ENCODE measurements at regions not wholly inside any gene's neighbourhood (a gene's known extent, or its start where the extent isn't known, plus 50 kb on each side); places are given as distances from the start of the nearest gene placed in this dataset.

GRCh38 chr2:134142341-134142738 is 111.5 kb upstream of the MGAT5 start:
- no peaks in the 10 kb centered on the region for H3K27me3 ChIP-seq (replicated peaks; ENCODE audit: control insufficient read depth, insufficient read depth, low read length)
- H3K4me1 ChIP-seq = no peaks in the 10 kb centered on the region
- Mint-ChIP-seq H3K27ac (ENCODE audit: unreplicated experiment) (no peak overlapping the region), H3K4me3 (ENCODE audit: unreplicated experiment) (no peak overlapping the region), H3K27me3 (ENCODE audit: insufficient read depth, unreplicated experiment) (no peaks in the 10 kb centered on the region), H3K9me3 (ENCODE audit: unreplicated experiment) (no peaks in the 10 kb centered on the region), H3K4me1 (ENCODE audit: low read depth, unreplicated experiment) (peaks cover 11% of the 10 kb centered on the region), H3K36me3 (ENCODE audit: insufficient read depth, unreplicated experiment) (no peaks in the 10 kb centered on the region)
- TF ChIP-seq CTCF (IDR thresholded peaks at IDR 0.05; ENCODE audit: insufficient read depth in 1 of 2, low read depth in 1 of 2, low read length in 1 of 2, severe bottlenecking in 1 of 2, unreplicated experiment in 1 of 2) = no peak
- ChIA-PET CTCF (no interaction called here), POLR2A (no interaction called here)
- intact Hi-C loops (cut with micrococcal nuclease; ENCODE audit: unreplicated experiment) = loop anchor here (1.0 kb wide), 1 partner anchor 18 kb away; no protein-coding TSS in a partner anchor
- no peak for DNase-seq
- H3K9me3 ChIP-seq = no peaks in the 10 kb centered on the region
- H3K36me3 ChIP-seq (ENCODE audit: control insufficient read depth, insufficient read depth, low read length) = no peaks in the 10 kb centered on the region
- H3K4me3 ChIP-seq (ENCODE audit: low read depth, low read length) = no peak overlapping the region
- no TSS peak for BruUV-seq (replicated peaks)

GRCh38 chr2:134142903-134143302 is 111.0 kb upstream of the MGAT5 start:
- Mint-ChIP-seq H3K9me3 (ENCODE audit: unreplicated experiment) (no peaks in the 10 kb centered on the region), H3K27ac (ENCODE audit: unreplicated experiment) (no peak overlapping the region), H3K36me3 (ENCODE audit: insufficient read depth, unreplicated experiment) (no peaks in the 10 kb centered on the region), H3K4me1 (ENCODE audit: low read depth, unreplicated experiment) (peaks cover 11% of the 10 kb centered on the region), H3K4me3 (ENCODE audit: unreplicated experiment) (no peak overlapping the region), H3K27me3 (ENCODE audit: insufficient read depth, unreplicated experiment) (no peaks in the 10 kb centered on the region)
- Histone ChIP-seq H3K4me1 (no peaks in the 10 kb centered on the region), H3K4me3 (ENCODE audit: low read depth, low read length) (no peak overlapping the region), H3K27me3 (replicated peaks; ENCODE audit: control insufficient read depth, insufficient read depth, low read length) (no peaks in the 10 kb centered on the region), H3K36me3 (ENCODE audit: control insufficient read depth, insufficient read depth, low read length) (no peaks in the 10 kb centered on the region), H3K9me3 (no peaks in the 10 kb centered on the region)
- CTCF ChIA-PET = no interaction called here
- no peak for TF ChIP-seq CTCF (IDR thresholded peaks at IDR 0.05; ENCODE audit: insufficient read depth in 1 of 2, low read depth in 1 of 2, low read length in 1 of 2, severe bottlenecking in 1 of 2, unreplicated experiment in 1 of 2)
- no peak for DNase-seq
- BruUV-seq (replicated peaks) = no TSS peak
- intact Hi-C loops (cut with micrococcal nuclease; ENCODE audit: unreplicated experiment) = loop anchor here (1.0 kb wide), 1 partner anchor 19 kb away; no protein-coding TSS in a partner anchor
- POLR2A ChIA-PET = no interaction called here

- DNase-seq = no peak
- H3K9me3 Mint-ChIP-seq (ENCODE audit: unreplicated experiment) = no peaks in the 10 kb centered on the region
- no peaks in the 10 kb centered on the region for H3K36me3 ChIP-seq (ENCODE audit: control insufficient read depth, insufficient read depth, low read length)
- CTCF ChIA-PET = no interaction called here
- no peak overlapping the region for H3K4me3 Mint-ChIP-seq (ENCODE audit: unreplicated experiment)
- no peaks in the 10 kb centered on the region for H3K27me3 ChIP-seq (replicated peaks; ENCODE audit: control insufficient read depth, insufficient read depth, low read length)
- no peak for TF ChIP-seq CTCF (IDR thresholded peaks at IDR 0.05; ENCODE audit: insufficient read depth in 1 of 2, low read depth in 1 of 2, low read length in 1 of 2, severe bottlenecking in 1 of 2, unreplicated experiment in 1 of 2)
- no peaks in the 10 kb centered on the region for H3K9me3 ChIP-seq
- peaks cover 11% of the 10 kb centered on the region for H3K4me1 Mint-ChIP-seq (ENCODE audit: low read depth, unreplicated experiment)
- intact Hi-C loops (cut with micrococcal nuclease; ENCODE audit: unreplicated experiment) = no loop called here
- no peaks in the 10 kb centered on the region for H3K36me3 Mint-ChIP-seq (ENCODE audit: insufficient read depth, unreplicated experiment)
- H3K4me1 ChIP-seq = no peaks in the 10 kb centered on the region
- no TSS peak for BruUV-seq (replicated peaks)
- no peaks in the 10 kb centered on the region for H3K27me3 Mint-ChIP-seq (ENCODE audit: insufficient read depth, unreplicated experiment)
- POLR2A ChIA-PET = no interaction called here
- H3K27ac Mint-ChIP-seq (ENCODE audit: unreplicated experiment) = no peak overlapping the region
- H3K4me3 ChIP-seq (ENCODE audit: low read depth, low read length) = no peak overlapping the region
These were observed 110.3 kb upstream of the MGAT5 start for GRCh38 chr2:134143568-134143967.
